WTC11 (cell line): ENCODE measurements at regions not wholly inside any gene's neighbourhood (a gene's known extent, or its start where the extent isn't known, plus 50 kb on each side); places are given as distances from the start of the nearest gene placed in this dataset.

Experiments used
- ATAC-seq: fragments of 200-7000 bp; cut with Tn5 transposase; 2 replicates; pipeline ENCODE4 v1.10.0; 2021; ENCODE audit warnings: mild to moderate bottlenecking, moderate library complexity
- CTCF ChIA-PET: fragments of 300-600 bp; sonication (Branson Sonifier 250); formaldehyde crosslinking; loops from one replicate; lab custom pipeline; 2021; ENCODE audit warnings: antibody characterized with exemption; lab: Charles Lee
- POLR2A ChIA-PET: fragments of 350-600 bp; sonication (Branson Sonifier 250); formaldehyde crosslinking; loops from one replicate; lab custom pipeline; 2021; ENCODE audit warnings: antibody characterized with exemption; lab: Charles Lee
- DNase-seq: peaks from one replicate; pipeline ENCODE4 v3.0.0; 2021; ENCODE audit warnings: low spot score
- H3K27ac Mint-ChIP-seq: 2 replicates; pipeline ENCODE4 v1.8.0; 2021; ENCODE audit warnings: mixed read lengths
- H3K27me3 Mint-ChIP-seq: 2 replicates; pipeline ENCODE4 v1.8.0; 2021; ENCODE audit warnings: low read depth, mild to moderate bottlenecking, moderate library complexity, mixed read lengths
- H3K36me3 Mint-ChIP-seq: 2 replicates; pipeline ENCODE4 v1.8.0; 2021; ENCODE audit warnings: mixed read lengths
- H3K4me1 Mint-ChIP-seq: 2 replicates; pipeline ENCODE4 v1.8.0; 2022; ENCODE audit warnings: mixed read lengths
- H3K4me3 Mint-ChIP-seq: 2 replicates; pipeline ENCODE4 v1.8.0; 2021; ENCODE audit warnings: mild to moderate bottlenecking, moderate library complexity, mixed read lengths
- H3K9me3 Mint-ChIP-seq: 2 replicates; pipeline ENCODE4 v1.8.0; 2021; ENCODE audit warnings: mixed read lengths
- AFF4 ChIP-seq: sonication (generic); formaldehyde crosslinking; IDR thresholded peaks from 2 replicates; pipeline ENCODE4 v1.8.1; 2023; ENCODE audit warnings: mild to moderate bottlenecking, missing genetic modification reagents, borderline replicate concordance
- EMX1 ChIP-seq: fragments of 250-450 bp; sonication (Bioruptor Pico); IDR thresholded peaks from 2 replicates; pipeline ENCODE4 v1.8.0; 2021; ENCODE audit warnings: mild to moderate bottlenecking
- ESRRA ChIP-seq: sonication (generic); formaldehyde crosslinking; IDR thresholded peaks from 2 replicates; pipeline ENCODE4 v1.8.1; 2022; ENCODE audit warnings: mild to moderate bottlenecking, missing genetic modification reagents, borderline replicate concordance
- FOXP1 ChIP-seq: sonication (generic); formaldehyde crosslinking; IDR thresholded peaks from 2 replicates; pipeline ENCODE4 v1.8.0; 2022; ENCODE audit warnings: missing genetic modification reagents, mild to moderate bottlenecking, moderate library complexity, borderline replicate concordance
- GRHL2 ChIP-seq: fragments of 250-450 bp; sonication (Bioruptor Pico); IDR thresholded peaks from 2 replicates; pipeline ENCODE4 v1.8.0; 2022; ENCODE audit warnings: mild to moderate bottlenecking, moderate library complexity; ENCODE audit not compliant: insufficient replicate concordance, severe bottlenecking
- MXD4 ChIP-seq: fragments of 250-450 bp; sonication (Bioruptor Pico); IDR thresholded peaks from 2 replicates; pipeline ENCODE4 v1.8.0; 2021; ENCODE audit warnings: mild to moderate bottlenecking, moderate library complexity, borderline replicate concordance
- NR1H2 ChIP-seq: sonication (generic); formaldehyde crosslinking; IDR thresholded peaks from 2 replicates; pipeline ENCODE4 v1.9.0; 2021; ENCODE audit warnings: mild to moderate bottlenecking, moderate library complexity, missing genetic modification reagents
- NR2C2 ChIP-seq: sonication (generic); formaldehyde crosslinking; IDR thresholded peaks from 2 replicates; pipeline ENCODE4 v1.8.0; 2022; ENCODE audit warnings: mild to moderate bottlenecking, missing genetic modification reagents
- RELA ChIP-seq: sonication (generic); formaldehyde crosslinking; IDR thresholded peaks from 2 replicates; pipeline ENCODE4 v1.8.1; 2022; ENCODE audit warnings: missing genetic modification reagents, mild to moderate bottlenecking, borderline replicate concordance
- SOX15 ChIP-seq: fragments of 250-450 bp; sonication (Bioruptor Pico); IDR thresholded peaks from 2 replicates; pipeline ENCODE4 v1.9.0; 2021; ENCODE audit warnings: mild to moderate bottlenecking
- TEAD1 ChIP-seq: sonication (generic); formaldehyde crosslinking; IDR thresholded peaks from 2 replicates; pipeline ENCODE4 v1.8.0; 2022; ENCODE audit warnings: mild to moderate bottlenecking, missing genetic modification reagents
- ZBTB21 ChIP-seq: sonication (generic); formaldehyde crosslinking; IDR thresholded peaks from 2 replicates; pipeline ENCODE4 v1.8.1; 2023; ENCODE audit warnings: mild to moderate bottlenecking, missing genetic modification reagents, borderline replicate concordance
- ZNF219 ChIP-seq: sonication (generic); formaldehyde crosslinking; IDR thresholded peaks from 2 replicates; pipeline ENCODE4 v1.8.0; 2023; ENCODE audit warnings: missing genetic modification reagents, mild to moderate bottlenecking, borderline replicate concordance
- ZNF317 ChIP-seq: sonication (generic); formaldehyde crosslinking; IDR thresholded peaks from 2 replicates; pipeline ENCODE4 v1.8.1; 2023; ENCODE audit warnings: low read depth, mild to moderate bottlenecking, moderate library complexity, missing genetic modification reagents, borderline replicate concordance
- ZNF396 ChIP-seq: fragments of 250-450 bp; sonication (Bioruptor Pico); IDR thresholded peaks from 2 replicates; pipeline ENCODE4 v1.8.0; 2021; ENCODE audit warnings: mild to moderate bottlenecking, moderate library complexity, borderline replicate concordance
- ZNF532 ChIP-seq: fragments of 250-450 bp; sonication (Bioruptor Pico); IDR thresholded peaks from 2 replicates; pipeline ENCODE4 v1.9.0; 2021; ENCODE audit warnings: mild to moderate bottlenecking, borderline replicate concordance
- TF ChIP-seq, protein P1 (sequence below): sonication (generic); formaldehyde crosslinking; IDR thresholded peaks from 2 replicates; pipeline ENCODE4 v1.8.1; 2023; ENCODE audit warnings: mild to moderate bottlenecking, missing genetic modification reagents
- TF ChIP-seq, protein P2 (sequence below): sonication (generic); formaldehyde crosslinking; IDR thresholded peaks from 2 replicates; pipeline ENCODE4 v1.8.0; 2022; ENCODE audit warnings: mild to moderate bottlenecking, missing genetic modification reagents
- TF ChIP-seq, protein P3 (sequence below): sonication (generic); formaldehyde crosslinking; IDR thresholded peaks from 2 replicates; pipeline ENCODE4 v1.8.1; 2022; ENCODE audit warnings: mild to moderate bottlenecking, moderate library complexity, missing genetic modification reagents

- TF ChIP-seq, protein P1, sequence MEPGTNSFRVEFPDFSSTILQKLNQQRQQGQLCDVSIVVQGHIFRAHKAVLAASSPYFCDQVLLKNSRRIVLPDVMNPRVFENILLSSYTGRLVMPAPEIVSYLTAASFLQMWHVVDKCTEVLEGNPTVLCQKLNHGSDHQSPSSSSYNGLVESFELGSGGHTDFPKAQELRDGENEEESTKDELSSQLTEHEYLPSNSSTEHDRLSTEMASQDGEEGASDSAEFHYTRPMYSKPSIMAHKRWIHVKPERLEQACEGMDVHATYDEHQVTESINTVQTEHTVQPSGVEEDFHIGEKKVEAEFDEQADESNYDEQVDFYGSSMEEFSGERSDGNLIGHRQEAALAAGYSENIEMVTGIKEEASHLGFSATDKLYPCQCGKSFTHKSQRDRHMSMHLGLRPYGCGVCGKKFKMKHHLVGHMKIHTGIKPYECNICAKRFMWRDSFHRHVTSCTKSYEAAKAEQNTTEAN (CRISPR knock-in tag) = no peak
- TF ChIP-seq ZNF532 (CRISPR knock-in tag) (no peak), AFF4 (no peak)
Observed at GRCh38 chr11:129643031-129643721, 172.5 kb upstream of the TMEM45B start (continued).

- 0 out of 2 replicates have a peak, but pooled peaks cover 4% of the 10 kb centered on the region for H3K9me3 Mint-ChIP-seq
- DNase-seq = no peak
- POLR2A ChIA-PET = no interaction called here
- no peak for ATAC-seq
- CTCF ChIA-PET = interaction anchor here (1.4 kb wide), 1 partner anchor 14 kb away, joined by 4 read pairs; no protein-coding TSS in a partner anchor
- no peaks in the 10 kb centered on the region for H3K36me3 Mint-ChIP-seq
- no peak overlapping the region for H3K27ac Mint-ChIP-seq
- no peak overlapping the region for H3K4me3 Mint-ChIP-seq
- no peak for TF ChIP-seq ZBTB21 (CRISPR knock-in tag)
- TF ChIP-seq MXD4 = no peak
- TF ChIP-seq, all 79 proteins: peak for 0
- Mint-ChIP-seq H3K4me1 (peaks cover 5% of the 10 kb centered on the region), H3K27me3 (no peaks in the 10 kb centered on the region; the same call in 1 of the 2 replicates)
Observed at GRCh38 chr11:129644326-129644725, 171.3 kb upstream of the TMEM45B start.

- Mint-ChIP-seq H3K27me3 (no peaks in the 10 kb centered on the region; the same call in 1 of the 2 replicates), H3K4me1 (peaks cover 5% of the 10 kb centered on the region)
- CTCF ChIA-PET = no interaction called here
- TF ChIP-seq RELA (CRISPR knock-in tag) (no peak), ESRRA (CRISPR knock-in tag) (no peak), GRHL2 (no peak), TEAD1 (no peak), ZNF396 (CRISPR knock-in tag) (no peak), NR2C2 (CRISPR knock-in tag) (no peak), NR1H2 (no peak), ZNF317 (CRISPR knock-in tag) (no peak), FOXP1 (CRISPR knock-in tag) (no peak), SOX15 (CRISPR knock-in tag) (no peak), ZNF219 (no peak), EMX1 (CRISPR knock-in tag) (no peak)
- TF ChIP-seq, protein P2, sequence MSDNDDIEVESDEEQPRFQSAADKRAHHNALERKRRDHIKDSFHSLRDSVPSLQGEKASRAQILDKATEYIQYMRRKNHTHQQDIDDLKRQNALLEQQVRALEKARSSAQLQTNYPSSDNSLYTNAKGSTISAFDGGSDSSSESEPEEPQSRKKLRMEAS (CRISPR knock-in tag) = no peak
- TF ChIP-seq, protein P3, sequence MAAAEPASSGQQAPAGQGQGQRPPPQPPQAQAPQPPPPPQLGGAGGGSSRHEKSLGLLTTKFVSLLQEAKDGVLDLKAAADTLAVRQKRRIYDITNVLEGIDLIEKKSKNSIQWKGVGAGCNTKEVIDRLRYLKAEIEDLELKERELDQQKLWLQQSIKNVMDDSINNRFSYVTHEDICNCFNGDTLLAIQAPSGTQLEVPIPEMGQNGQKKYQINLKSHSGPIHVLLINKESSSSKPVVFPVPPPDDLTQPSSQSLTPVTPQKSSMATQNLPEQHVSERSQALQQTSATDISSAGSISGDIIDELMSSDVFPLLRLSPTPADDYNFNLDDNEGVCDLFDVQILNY (CRISPR knock-in tag) = no peak
Observed at GRCh38 chr11:129645943-129646342, 169.7 kb upstream of the TMEM45B start.

More at GRCh38 chr11:129645943-129646342, 169.7 kb upstream of the TMEM45B start:
- ATAC-seq = no peak
- H3K27ac Mint-ChIP-seq = no peak overlapping the region
- no peak for DNase-seq
- H3K4me3 Mint-ChIP-seq = no peak overlapping the region
- H3K36me3 Mint-ChIP-seq = no peaks in the 10 kb centered on the region
- POLR2A ChIA-PET = no interaction called here
- H3K9me3 Mint-ChIP-seq = 0 out of 2 replicates have a peak, but pooled peaks cover 4% of the 10 kb centered on the region
